Fibroblast of gingiva (primary cell): ENCODE measurements at regions not wholly inside any gene's neighbourhood (a gene's known extent, or its start where the extent isn't known, plus 50 kb on each side); places are given as distances from the start of the nearest gene placed in this dataset.

Source experiments
- DNase-seq: peaks from one replicate; pipeline ENCODE4 v3.0.0-alpha.2; 2011; ENCODE audit warnings: low read depth

DNA sequence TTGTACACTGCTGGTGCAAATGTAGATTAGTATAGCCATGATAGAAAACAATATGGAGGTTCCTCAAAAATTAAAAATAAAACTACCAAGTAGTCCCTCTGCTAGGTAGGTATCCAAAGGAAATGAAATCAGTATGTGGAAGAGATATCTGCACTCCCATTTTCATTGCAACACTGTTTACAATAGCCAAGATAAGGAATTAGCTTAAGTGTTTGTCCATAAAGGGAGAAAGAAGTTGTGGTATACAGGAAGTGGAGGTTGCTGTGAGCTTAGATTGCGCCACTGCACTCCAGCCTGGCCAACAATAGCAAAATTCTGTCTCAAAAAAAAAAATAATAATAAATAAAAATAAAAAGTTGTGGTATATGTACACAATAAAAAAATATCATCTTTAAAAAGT, 325.0 kb upstream of the EMCN start:
- no peak for DNase-seq

DNA sequence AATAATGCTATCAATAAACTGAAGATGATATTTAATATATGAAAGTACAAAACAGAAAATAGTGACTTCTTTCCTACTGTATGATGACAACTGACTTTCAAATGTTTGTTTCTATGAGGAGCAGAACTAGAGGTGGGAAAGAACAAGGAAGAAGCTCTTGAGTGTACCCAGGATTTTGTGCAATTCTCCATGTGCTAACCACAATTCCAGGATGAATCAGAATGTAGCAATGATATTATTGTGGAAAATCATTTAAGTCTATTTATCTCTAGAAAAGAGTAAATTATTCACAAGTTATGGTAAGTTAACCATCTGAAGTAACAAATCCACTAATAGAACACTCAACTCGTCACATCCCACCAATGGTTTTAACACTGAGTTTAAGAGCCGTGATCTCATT, 324.1 kb upstream of the EMCN start:
- DNase-seq, result peak; percentile 11

DNA sequence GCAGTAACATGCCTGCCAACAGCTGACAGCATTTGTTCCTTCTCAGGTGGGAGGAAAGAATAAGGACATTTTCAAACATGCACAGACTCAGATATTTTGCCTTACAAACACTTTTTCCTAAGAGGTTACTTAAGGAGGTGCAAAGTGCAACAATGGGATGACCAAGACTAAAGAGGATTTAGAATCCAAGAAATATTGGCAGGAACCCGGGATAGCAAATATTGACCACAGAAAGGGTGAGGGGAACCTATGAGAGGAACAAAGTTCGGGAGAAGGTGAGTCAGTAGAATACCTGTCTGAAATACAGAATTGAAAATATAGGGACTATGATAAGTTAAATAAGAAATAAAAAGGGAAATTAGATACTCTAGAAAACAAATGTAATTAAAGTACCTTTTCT, 321.9 kb upstream of the EMCN start:
- no peak for DNase-seq

- no peak for DNase-seq
Measured at GRCh38 chr4:100838286-100838685, 320.5 kb upstream of the EMCN start.

DNA sequence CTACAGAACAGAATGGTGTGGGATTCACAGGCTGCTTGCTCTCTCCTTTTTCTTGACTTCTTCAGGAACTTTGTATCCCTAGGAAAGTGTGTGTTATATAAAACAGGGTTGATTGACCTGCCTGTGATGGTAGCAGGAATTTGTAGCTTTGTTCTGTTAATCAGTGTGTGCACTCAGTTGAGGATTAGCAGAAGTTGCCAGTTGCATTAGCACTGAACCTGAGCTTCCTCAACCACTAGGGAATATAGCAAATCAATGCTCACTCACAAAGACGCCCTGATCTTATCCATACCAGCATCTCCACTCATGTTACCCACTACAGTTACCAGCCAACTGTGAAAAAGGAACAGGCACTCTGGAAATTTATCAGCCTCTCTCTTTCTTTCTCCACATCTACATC, 319.1 kb upstream of the EMCN start:
- no peak for DNase-seq

DNA sequence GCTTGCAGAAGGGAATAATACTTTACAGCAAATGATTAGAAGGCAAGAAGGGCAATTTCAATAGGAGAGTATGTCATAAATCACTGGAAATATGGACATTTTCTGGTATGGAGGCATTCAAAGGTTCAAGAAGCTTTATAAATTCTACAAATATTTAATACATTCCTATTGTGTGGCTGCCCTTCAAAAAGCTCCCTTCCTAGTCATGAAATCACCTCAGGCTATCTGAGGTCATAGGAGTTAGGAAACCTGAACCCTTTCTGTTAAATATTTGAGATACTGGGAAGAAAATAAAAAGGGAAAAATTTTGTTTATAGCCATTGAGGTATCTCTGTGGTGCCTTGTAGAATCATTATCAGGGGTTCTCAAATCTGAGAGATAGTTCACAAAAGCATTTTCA, 316.8 kb upstream of the EMCN start:
- DNase-seq, result no peak

DNA sequence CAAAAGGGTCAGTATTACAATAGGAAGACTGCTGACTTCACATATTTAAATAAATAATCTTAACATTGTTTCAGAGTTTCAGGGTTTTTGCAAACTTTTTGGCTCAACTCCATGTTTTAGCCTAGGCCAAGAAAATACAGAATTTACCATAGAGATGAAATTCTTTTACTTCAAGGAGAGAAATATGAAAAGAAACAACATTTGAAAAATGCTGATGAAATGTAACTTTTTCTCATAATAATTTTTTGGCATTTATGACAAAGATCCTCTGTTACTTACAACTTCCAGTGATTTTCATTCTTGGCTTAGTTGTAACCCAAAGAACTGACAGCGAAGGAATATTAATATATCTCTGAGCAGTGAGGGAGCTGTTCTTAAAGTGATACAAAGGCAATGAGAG, 316.1 kb upstream of the EMCN start:
- DNase-seq, result no peak

GRCh38 chr4:100828986-100829685, 311.3 kb upstream of the EMCN start:
- peak; percentile 40 for DNase-seq

- DNase-seq, result no peak
Measured at GRCh38 chr4:100828364-100828763, 310.5 kb upstream of the EMCN start.

DNA sequence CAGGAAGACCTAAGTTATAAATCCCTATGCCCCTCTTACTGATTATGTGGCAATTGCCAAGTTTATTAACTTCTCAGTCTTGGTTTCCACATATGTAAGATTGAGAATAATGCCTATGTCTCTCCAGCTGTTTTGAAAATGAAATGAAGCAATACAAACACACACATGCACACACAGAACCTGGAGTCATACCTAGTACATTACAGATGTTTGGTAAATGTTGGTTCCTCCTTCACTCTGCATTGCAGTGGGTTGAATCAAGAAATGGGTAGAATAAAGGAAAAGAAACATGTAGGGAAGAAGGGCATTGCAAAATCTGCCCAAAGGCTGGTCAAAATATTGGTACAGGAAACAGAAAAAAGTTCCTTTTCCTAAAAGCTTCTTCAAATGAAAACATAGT, 309.9 kb upstream of the EMCN start:
- no peak for DNase-seq

- DNase-seq, result no peak
Measured at GRCh38 chr4:100826808-100827548, 309.2 kb upstream of the EMCN start.

DNA sequence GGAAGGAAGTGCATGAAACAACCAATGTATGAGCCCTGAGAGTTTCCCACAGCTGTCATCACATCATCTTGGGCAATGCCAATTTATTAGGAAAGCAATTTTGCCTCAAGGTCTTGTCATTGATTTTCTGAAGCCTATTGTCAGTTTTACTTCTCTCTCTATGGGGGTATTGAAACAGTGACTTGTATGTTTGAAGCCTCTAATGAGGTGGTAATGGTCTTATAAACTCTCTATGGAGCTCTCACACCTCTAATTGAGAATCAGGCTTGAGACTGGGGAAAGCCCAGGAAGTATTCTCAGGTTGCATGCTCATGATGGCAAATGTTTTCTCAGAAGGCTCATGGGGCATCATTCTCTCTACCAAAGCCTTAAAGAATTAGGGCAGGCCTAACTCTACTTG, 308.2 kb upstream of the EMCN start:
- no peak for DNase-seq

- no peak for DNase-seq
Measured at GRCh38 chr4:100823993-100824323, 306.1 kb upstream of the EMCN start.

DNA sequence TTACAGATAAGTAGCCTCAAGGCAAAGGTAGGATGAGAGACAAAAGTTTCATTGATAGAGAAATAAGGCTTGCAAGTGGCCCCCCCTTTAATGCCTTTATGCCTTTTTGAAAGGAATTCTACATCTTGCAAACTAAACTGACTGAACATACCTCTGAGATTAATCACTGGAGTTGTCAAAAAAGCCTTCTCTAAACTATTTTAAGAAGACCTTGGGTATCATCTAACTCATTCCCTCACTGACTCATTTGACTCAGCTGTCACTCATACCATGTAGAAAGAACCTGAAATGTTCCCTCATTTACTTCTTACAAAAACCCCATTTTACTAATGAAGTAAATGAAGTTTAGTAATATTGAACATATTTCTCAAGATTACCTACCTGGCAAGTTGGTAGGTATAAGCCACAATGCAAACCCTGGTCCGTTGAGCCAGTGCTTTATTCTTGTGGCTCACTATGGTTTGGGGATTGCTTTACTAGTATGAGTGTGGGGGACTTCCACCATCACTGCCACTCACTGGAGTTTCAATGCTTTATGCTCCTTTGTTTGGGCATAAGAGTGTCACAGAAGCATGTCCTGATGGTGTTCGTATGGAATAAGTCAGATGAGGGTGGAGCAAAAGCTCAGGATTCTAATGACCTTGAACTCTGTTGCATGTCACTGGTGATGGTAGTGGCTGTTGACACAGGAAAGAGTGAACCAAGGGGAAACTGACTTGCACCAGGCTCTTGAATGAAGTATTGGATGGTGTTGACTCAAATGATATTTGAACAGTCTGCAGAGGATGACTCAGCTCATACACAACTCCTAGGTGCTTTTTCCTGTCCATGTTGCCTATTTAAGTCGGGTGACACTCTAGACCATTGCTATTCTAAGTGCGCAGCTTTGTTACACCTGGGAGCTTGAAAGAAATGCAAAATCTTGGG, 305.5 kb upstream of the EMCN start:
- peak; percentile 10 for DNase-seq

- DNase-seq, result no peak
Measured at GRCh38 chr4:100820249-100820648, 302.4 kb upstream of the EMCN start.

DNA sequence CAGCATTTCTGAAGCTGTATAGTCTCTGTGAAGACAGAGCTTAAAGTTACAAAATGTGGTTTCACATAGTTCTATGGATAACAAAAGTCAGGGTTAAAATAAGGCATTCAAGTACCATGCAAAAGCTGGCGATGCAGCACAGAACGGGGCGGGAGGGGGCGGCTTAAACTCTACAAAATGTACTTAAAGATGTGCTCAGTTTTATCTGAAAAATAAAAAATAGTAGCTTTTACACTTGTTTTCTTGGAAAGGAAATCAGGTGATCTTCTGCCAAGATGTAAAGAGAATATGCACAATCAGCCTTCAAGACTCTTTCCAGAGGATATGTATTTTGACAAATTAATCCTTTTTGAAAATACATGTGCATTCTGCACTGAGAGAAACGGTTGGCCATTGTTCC, 301.7 kb upstream of the EMCN start:
- no peak for DNase-seq

- no peak for DNase-seq
Measured at GRCh38 chr4:100816436-100817045, 298.7 kb upstream of the EMCN start.

DNA sequence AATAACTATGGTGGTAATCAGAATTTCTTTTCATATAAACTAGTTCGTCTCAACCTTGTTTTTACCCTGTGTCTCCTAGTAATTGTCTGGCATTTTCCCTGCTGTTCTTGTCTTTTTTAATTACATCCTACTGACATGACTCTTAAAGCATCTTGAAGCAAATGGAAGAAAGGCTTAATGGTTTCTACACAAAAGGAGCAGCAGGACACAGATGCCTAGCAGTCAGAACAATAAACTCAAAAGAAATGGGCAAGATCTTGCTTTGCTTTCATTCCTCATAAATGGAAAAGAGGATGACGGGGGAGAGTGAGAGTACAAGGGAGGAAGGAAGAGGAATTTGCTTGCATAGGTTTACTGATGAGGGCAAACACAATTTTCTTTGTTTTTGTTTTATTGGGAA, 293.2 kb upstream of the EMCN start:
- DNase-seq, result no peak

DNA sequence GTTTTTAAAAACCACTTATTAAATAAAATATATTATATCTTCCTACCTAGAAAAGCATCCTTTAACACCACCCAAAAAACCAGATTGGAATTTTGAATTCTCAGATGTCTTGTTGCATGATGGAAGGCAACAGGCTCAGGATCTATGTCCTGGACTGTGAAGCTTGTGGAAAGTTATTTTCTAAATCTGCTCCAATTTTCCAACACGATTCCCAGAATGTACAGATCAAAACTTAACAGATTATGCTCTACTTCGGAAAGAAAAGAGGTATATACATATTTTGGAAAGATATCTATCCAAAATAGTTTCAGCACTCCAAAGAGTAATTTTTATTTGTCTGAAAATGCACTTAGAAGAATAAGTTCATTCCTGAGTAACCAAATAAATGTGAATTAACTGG, 291.7 kb upstream of the EMCN start:
- DNase-seq, result no peak

DNA sequence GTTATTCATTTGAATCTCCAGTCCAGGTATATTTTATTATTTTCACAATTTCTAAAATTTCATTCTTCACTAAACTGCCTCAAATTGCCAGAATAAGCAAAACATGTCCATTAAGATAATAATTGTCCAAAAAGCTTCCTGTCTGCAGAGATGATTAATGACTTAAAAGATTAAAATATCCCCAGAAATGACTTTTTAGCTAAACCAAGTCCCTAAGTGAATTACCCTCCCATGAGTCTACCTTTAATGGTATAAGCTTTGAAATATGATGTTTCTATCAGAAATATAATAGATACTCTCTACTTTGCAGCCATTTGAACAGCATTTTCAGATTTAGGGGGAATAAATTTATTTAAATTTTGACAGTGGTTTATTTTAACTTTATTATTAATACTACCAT, 289.2 kb upstream of the EMCN start:
- DNase-seq, result no peak

DNA sequence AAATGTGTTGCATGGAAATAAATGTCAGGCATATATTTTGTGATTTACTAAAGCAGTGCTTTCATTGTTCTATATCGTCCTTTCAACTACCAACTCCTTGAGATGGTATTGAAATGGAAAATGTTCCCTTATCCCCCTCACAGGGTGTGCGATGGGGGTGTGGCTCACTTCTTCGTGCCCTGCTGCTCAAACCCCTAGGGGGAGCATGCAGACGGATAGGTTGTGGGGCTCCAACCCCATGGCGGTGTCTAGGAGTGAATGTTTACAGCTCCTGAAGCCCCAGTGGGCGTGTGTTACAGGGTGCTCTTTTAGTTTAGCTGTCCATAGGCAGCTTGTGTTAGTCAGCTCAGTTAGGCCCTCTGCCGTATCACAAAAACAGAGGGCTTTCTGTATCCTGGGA, 287.7 kb upstream of the EMCN start:
- DNase-seq, result no peak

GRCh38 chr4:100804576-100805360, 286.9 kb upstream of the EMCN start:
- no peak for DNase-seq
